PC-9 (cell line): ENCODE measurements at regions not wholly inside any gene's neighbourhood (a gene's known extent, or its start where the extent isn't known, plus 50 kb on each side); places are given as distances from the start of the nearest gene placed in this dataset.

ENCODE experiments used
- BruUV-seq: library from RNA; stranded (reverse); fragments of 400-500 nt; replicated peaks from 2 replicates; lab custom pipeline; 2021; lab: Mats Ljungman, UMichigan
- CTCF ChIA-PET: fragments of 300-600 bp; sonication (Branson Sonifier 250); formaldehyde crosslinking; loops from one replicate; lab custom pipeline; 2022; ENCODE audit warnings: antibody characterized with exemption; lab: Charles Lee
- POLR2A ChIA-PET: fragments of 300-600 bp; sonication (Branson Sonifier 250); formaldehyde crosslinking; loops from one replicate; lab custom pipeline; 2022; ENCODE audit warnings: antibody characterized with exemption; ENCODE audit not compliant: unreplicated experiment; lab: Charles Lee
- DNase-seq, 2 experiments: peaks; one replicate each; pipeline versions ENCODE4 v3.0.0 to v3.0.0-alpha.2; 2015 to 2022; ENCODE audit warnings: mixed read lengths in 1 of 2
- H2AFZ ChIP-seq: fragments of 200-600 bp; sonication (generic); 2 replicates; pipeline ENCODE4 v1.8.1; 2017; ENCODE audit warnings: antibody characterized with exemption
- H3F3A ChIP-seq: fragments of 200-600 bp; sonication (generic); 2 replicates; pipeline ENCODE4 v1.8.1; 2017; ENCODE audit warnings: antibody characterized with exemption, mild to moderate bottlenecking, low read depth; ENCODE audit not compliant: insufficient read depth
- H3K27ac ChIP-seq: fragments of 200-600 bp; sonication (generic); 2 replicates; pipeline ENCODE4 v1.6.1; 2016; ENCODE audit warnings: mixed run types
- H3K27me3 ChIP-seq: fragments of 200-600 bp; sonication (generic); 2 replicates; pipeline ENCODE4 v1.6.1; 2016; ENCODE audit warnings: low read depth, mixed run types; ENCODE audit not compliant: insufficient read depth
- H3K36me3 ChIP-seq: fragments of 200-600 bp; sonication (generic); 2 replicates; pipeline ENCODE4 v1.6.1; 2016; ENCODE audit warnings: low read depth, mixed run types
- H3K4me1 ChIP-seq: fragments of 200-600 bp; sonication (generic); replicated peaks from 2 replicates; pipeline ENCODE4 v1.6.1; 2016; ENCODE audit warnings: mixed run types; ENCODE audit not compliant: insufficient read depth
- H3K4me2 ChIP-seq: fragments of 200-600 bp; sonication (generic); 2 replicates; pipeline ENCODE4 v1.6.1; 2017; ENCODE audit warnings: mixed run types
- H3K4me3 ChIP-seq: fragments of 200-600 bp; sonication (generic); 2 replicates; pipeline ENCODE4 v1.6.1; 2016; ENCODE audit warnings: mixed run types
- H3K79me2 ChIP-seq: fragments of 200-600 bp; sonication (generic); 2 replicates; pipeline ENCODE4 v1.6.1; 2017; ENCODE audit warnings: low read depth, mixed run types
- H3K9me2 ChIP-seq: fragments of 200-600 bp; sonication (generic); 2 replicates; pipeline ENCODE4 v1.8.1; 2017; ENCODE audit warnings: mild to moderate bottlenecking; ENCODE audit not compliant: insufficient read depth
- H3K9me3 ChIP-seq: fragments of 200-600 bp; sonication (generic); 2 replicates; pipeline ENCODE4 v1.8.1; 2016; ENCODE audit warnings: low read depth; ENCODE audit not compliant: insufficient read depth
- H4K20me1 ChIP-seq: fragments of 200-600 bp; sonication (generic); 2 replicates; pipeline ENCODE4 v1.8.1; 2017; ENCODE audit not compliant: insufficient read depth
- EZH2 ChIP-seq: fragments of 200-600 bp; sonication (generic); IDR thresholded peaks from 2 replicates; pipeline ENCODE4 v1.8.0; 2017; ENCODE audit warnings: antibody characterized with exemption, low read depth
- intact Hi-C: fragments of 100-400 bp; cut with micrococcal nuclease; formaldehyde crosslinking; loops from one replicate; pipeline ENCODE4 v1.10.0; 2022; ENCODE audit not compliant: unreplicated experiment
- TF ChIP-seq, protein P1 (sequence below): fragments of 200-600 bp; sonication (generic); conservative IDR thresholded peaks from 2 replicates; pipeline ENCODE4 v1.6.1; 2017; ENCODE audit warnings: mixed run types, antibody characterized with exemption, mild to moderate bottlenecking, moderate library complexity

DNA sequence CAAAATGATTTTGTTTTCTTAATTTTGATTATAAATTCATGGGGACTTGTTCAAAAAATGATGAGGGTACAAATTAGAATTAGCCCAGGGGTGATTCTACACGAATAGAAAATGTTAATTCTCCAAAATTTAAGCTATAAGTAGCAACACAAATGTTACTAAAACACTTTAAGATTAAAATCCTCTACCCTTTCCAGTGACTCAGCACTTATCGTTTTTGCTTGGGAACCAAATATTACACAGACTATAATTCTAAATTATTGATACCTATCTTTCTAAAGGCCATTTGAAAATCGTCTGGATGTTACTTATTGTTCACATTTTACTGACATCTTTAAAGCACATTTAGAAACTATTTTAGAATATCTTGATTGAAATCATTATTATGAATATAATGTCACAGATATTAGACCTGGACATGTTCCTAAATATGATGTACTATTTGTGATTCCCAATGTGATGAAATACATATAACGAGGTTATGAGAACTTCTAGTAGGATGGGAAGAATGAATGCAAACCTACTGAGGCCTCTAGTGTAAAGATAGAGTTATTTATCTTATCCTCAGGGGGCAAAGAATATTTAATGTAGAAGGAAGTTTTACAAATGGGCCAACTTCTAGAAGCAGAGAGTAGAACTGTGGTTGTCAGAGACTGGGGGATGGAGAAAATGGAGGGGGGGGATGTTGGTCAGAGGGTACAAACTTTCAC, 132.0 kb upstream of the TP63 start:
- Histone ChIP-seq H3K9me2 (no peaks in the 10 kb centered on the region), H3F3A (no peaks in the 10 kb centered on the region), H3K36me3 (no peaks in the 10 kb centered on the region), H3K79me2 (no peaks in the 10 kb centered on the region), H3K4me1 (no peaks in the 10 kb centered on the region), H3K4me3 (no peak overlapping the region), H3K27me3 (no peaks in the 10 kb centered on the region), H2AFZ (no peak overlapping the region), H3K27ac (no peak overlapping the region), H3K4me2 (no peak overlapping the region), H4K20me1 (no peaks in the 10 kb centered on the region), H3K9me3 (peaks cover 26% of the 10 kb centered on the region)
- no TSS peak for BruUV-seq
- TF ChIP-seq, protein P1, sequence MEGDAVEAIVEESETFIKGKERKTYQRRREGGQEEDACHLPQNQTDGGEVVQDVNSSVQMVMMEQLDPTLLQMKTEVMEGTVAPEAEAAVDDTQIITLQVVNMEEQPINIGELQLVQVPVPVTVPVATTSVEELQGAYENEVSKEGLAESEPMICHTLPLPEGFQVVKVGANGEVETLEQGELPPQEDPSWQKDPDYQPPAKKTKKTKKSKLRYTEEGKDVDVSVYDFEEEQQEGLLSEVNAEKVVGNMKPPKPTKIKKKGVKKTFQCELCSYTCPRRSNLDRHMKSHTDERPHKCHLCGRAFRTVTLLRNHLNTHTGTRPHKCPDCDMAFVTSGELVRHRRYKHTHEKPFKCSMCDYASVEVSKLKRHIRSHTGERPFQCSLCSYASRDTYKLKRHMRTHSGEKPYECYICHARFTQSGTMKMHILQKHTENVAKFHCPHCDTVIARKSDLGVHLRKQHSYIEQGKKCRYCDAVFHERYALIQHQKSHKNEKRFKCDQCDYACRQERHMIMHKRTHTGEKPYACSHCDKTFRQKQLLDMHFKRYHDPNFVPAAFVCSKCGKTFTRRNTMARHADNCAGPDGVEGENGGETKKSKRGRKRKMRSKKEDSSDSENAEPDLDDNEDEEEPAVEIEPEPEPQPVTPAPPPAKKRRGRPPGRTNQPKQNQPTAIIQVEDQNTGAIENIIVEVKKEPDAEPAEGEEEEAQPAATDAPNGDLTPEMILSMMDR = no peak
- no peak for TF ChIP-seq EZH2
- POLR2A ChIA-PET = no interaction called here
- CTCF ChIA-PET = no interaction called here
- intact Hi-C loops = loop anchor here (10.0 kb wide), 2 partner anchors 224 to 256 kb away; no protein-coding TSS in a partner anchor
- no peak for DNase-seq

DNA sequence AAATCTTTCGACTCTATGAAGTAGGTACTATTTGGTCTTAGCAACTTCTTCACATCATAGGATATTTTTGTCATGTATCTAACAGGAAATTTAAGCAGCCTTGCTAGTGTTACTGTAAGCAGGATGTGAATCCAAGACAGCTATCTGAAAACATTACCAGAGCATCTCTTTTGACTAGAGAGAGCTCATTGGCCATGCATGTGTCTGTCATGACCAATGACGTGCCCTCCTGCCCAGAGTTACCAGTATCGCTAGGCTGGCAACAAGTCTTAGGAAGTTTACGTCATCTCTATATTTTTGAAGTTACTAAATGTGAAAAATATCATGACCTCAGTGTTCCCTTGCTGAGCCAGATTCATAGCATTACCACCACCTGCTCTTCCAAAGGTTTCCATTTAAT, 130.9 kb upstream of the TP63 start:
- no peaks in the 10 kb centered on the region for H3K36me3 ChIP-seq
- CTCF ChIA-PET = no interaction called here
- POLR2A ChIA-PET = no interaction called here
- no peak overlapping the region for H3K27ac ChIP-seq
- no peak for DNase-seq
- H3K9me3 ChIP-seq = peaks cover 28% of the 10 kb centered on the region; the same call in 1 of the 2 replicates
- intact Hi-C loops = loop anchor here (1.0 kb wide), 1 partner anchor 10 kb away; no protein-coding TSS in a partner anchor
- H2AFZ ChIP-seq = no peak overlapping the region
- no peaks in the 10 kb centered on the region for H3K4me1 ChIP-seq
- no peaks in the 10 kb centered on the region for H3F3A ChIP-seq
- H3K4me2 ChIP-seq = no peak overlapping the region
- H4K20me1 ChIP-seq = no peaks in the 10 kb centered on the region
- H3K27me3 ChIP-seq = no peaks in the 10 kb centered on the region
- BruUV-seq = no TSS peak
- H3K79me2 ChIP-seq = no peaks in the 10 kb centered on the region
- H3K9me2 ChIP-seq = no peaks in the 10 kb centered on the region
- TF ChIP-seq EZH2 = no peak
- TF ChIP-seq, protein P1 = no peak
- no peak overlapping the region for H3K4me3 ChIP-seq

DNA sequence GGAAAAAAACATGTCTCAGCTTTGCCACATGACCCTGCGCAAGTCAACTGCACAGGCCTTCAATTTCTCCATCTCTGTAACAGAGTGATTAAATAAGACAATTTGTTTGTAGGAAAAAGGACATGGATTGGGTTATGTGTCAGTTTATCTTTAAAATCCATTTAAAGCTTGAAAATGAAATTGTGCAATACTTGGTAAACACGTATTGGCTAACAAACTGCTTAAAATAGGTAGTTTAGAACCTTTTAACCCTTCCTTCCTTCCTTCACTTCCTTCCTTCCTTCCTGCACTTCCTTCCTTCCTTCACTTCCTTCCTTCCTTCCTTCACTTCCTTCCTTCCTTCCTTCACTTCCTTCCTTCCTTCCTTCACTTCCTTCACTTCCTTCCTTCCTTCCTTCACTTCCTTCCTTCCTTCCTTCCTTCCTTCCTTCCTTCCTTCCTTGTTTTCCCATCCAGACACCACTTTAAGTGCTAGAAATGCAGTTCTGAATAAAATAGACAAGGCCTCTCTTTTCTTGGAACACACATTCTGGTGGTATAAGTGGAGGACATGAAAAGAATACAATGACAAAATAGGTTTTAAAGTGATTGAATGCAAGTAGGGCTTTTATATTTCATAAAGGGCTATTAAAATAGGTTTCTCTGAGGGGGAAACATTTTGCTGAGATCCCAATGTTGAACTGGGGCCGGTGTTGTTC, 130.2 kb upstream of the TP63 start:
- BruUV-seq = no TSS peak
- Histone ChIP-seq H3K27ac (no peak overlapping the region), H4K20me1 (no peaks in the 10 kb centered on the region), H3K9me3 (peaks cover 32% of the 10 kb centered on the region; the same call in 1 of the 2 replicates), H3K79me2 (no peaks in the 10 kb centered on the region), H3K4me1 (no peaks in the 10 kb centered on the region), H3K36me3 (no peaks in the 10 kb centered on the region), H3K4me2 (no peak overlapping the region), H2AFZ (no peak overlapping the region), H3K27me3 (no peaks in the 10 kb centered on the region), H3F3A (no peaks in the 10 kb centered on the region), H3K4me3 (no peak overlapping the region), H3K9me2 (no peaks in the 10 kb centered on the region)
- ChIA-PET CTCF (no interaction called here), POLR2A (no interaction called here)
- TF ChIP-seq, protein P1 = no peak
- TF ChIP-seq EZH2 = no peak
- intact Hi-C loops = loop anchor here (1.0 kb wide), 1 partner anchor 11 kb away; no protein-coding TSS in a partner anchor
- DNase-seq = no peak
